H1 (cell line): ENCODE measurements at regions not wholly inside any gene's neighbourhood (a gene's known extent, or its start where the extent isn't known, plus 50 kb on each side); places are given as distances from the start of the nearest gene placed in this dataset.

Experiments
- CHD7 ChIP-seq: fragments of 300-600 bp; sonication (generic); IDR thresholded peaks from 2 replicates; pipeline ENCODE4 v1.7.1; 2012; ENCODE audit warnings: low read length, moderate library complexity, mild to moderate bottlenecking, inconsistent platforms; ENCODE audit not compliant: insufficient replicate concordance
- EZH2 ChIP-seq: fragments of 200-600 bp; sonication (generic); IDR thresholded peaks from 2 replicates; pipeline ENCODE4 v1.7.1; 2012; ENCODE audit warnings: low read depth, mild to moderate bottlenecking, moderate library complexity, low read length, inconsistent platforms; ENCODE audit not compliant: severe bottlenecking
- HDAC6 ChIP-seq: IDR thresholded peaks from one replicate; pipeline ENCODE4 v1.7.1; 2012; ENCODE audit warnings: low read depth, mild to moderate bottlenecking, inconsistent platforms, low read length, moderate library complexity
- JUND ChIP-seq: IDR thresholded peaks from 2 replicates; pipeline ENCODE4 v1.6.1; 2011; ENCODE audit warnings: mild to moderate bottlenecking, improper control_type of control experiment, low read length
- POLR2A ChIP-seq, 2 experiments: IDR thresholded peaks; 1 replicate in 1 of 2; 2 replicates in 1 of 2; pipeline ENCODE4 v1.6.1; 2011; ENCODE audit warnings: low read depth in 2 of 2, low read length in 2 of 2, mild to moderate bottlenecking in 2 of 2; ENCODE audit errors: control extremely low read depth in 1 of 2
- POLR2AphosphoS5 ChIP-seq: IDR thresholded peaks from 2 replicates; pipeline ENCODE4 v1.6.1; 2011; ENCODE audit warnings: low read depth, low read length
- POU5F1 ChIP-seq: IDR thresholded peaks from 2 replicates; pipeline ENCODE4 v1.6.1; 2011; ENCODE audit warnings: low read depth, mild to moderate bottlenecking, low read length, moderate library complexity
- SIRT6 ChIP-seq: IDR thresholded peaks from one replicate; pipeline ENCODE4 v1.7.1; 2012; ENCODE audit warnings: low read length, inconsistent platforms
- SIX5 ChIP-seq: IDR thresholded peaks from 2 replicates; pipeline ENCODE4 v1.6.1; 2011; ENCODE audit warnings: mild to moderate bottlenecking, low read depth, low read length
- SP1 ChIP-seq: IDR thresholded peaks from 2 replicates; pipeline ENCODE4 v1.6.1; 2011; ENCODE audit warnings: low read depth, low read length
- SP4 ChIP-seq: IDR thresholded peaks from 2 replicates; pipeline ENCODE4 v1.6.1; 2012; ENCODE audit warnings: low read length, inconsistent platforms
- TAF7 ChIP-seq: optimal IDR thresholded peaks from 2 replicates; pipeline ENCODE3; 2011; ENCODE audit warnings: low read depth, mild to moderate bottlenecking, inconsistent platforms, low read length, moderate library complexity, borderline replicate concordance

- TF ChIP-seq CHD7 (no peak), SIX5 (no peak), TAF7 (no peak), JUND (no peak), SP4 (no peak), SP1 (no peak), HDAC6 (no peak), SIRT6 (no peak), POLR2AphosphoS5 (no peak), POLR2A (IDR thresholded peaks at IDR 0.05; ENCODE audit: control extremely low read depth in 1 of 2, low read depth in 2 of 2, low read length in 2 of 2) (no peak), POU5F1 (no peak), EZH2 (no peak)
Observed at GRCh38 chr10:62744136-62744535, 60.4 kb upstream of the ADO start (continued).
